HAP-1 (cell line): ENCODE measurements at regions not wholly inside any gene's neighbourhood (a gene's known extent, or its start where the extent isn't known, plus 50 kb on each side); places are given as distances from the start of the nearest gene placed in this dataset.

Experiments
- DNase-seq, 2 experiments: peaks; one replicate each; pipeline ENCODE4 v3.0.0-alpha.2; 2016 to 2020; ENCODE audit warnings: low spot score in 2 of 2
- H3K27me3 ChIP-seq: fragments of 250-450 bp; sonication (Bioruptor Pico); 2 replicates; pipeline ENCODE4 v1.5.1; 2020; ENCODE audit warnings: low read depth, mild to moderate bottlenecking, moderate library complexity
- H3K36me3 ChIP-seq: fragments of 250-450 bp; sonication (Bioruptor Pico); replicated peaks from 2 replicates; pipeline ENCODE4 v1.5.1; 2020; ENCODE audit warnings: mild to moderate bottlenecking
- H3K4me1 ChIP-seq: fragments of 250-450 bp; sonication (Bioruptor Pico); 2 replicates; pipeline ENCODE4 v1.5.1; 2020; ENCODE audit warnings: mild to moderate bottlenecking
- H3K4me3 ChIP-seq: fragments of 250-450 bp; sonication (Bioruptor Pico); 2 replicates; pipeline ENCODE4 v1.5.1; 2020; ENCODE audit warnings: mild to moderate bottlenecking, moderate library complexity
- H3K9me3 ChIP-seq: fragments of 250-450 bp; sonication (Bioruptor Pico); 2 replicates; pipeline ENCODE4 v1.5.1; 2020; ENCODE audit warnings: mild to moderate bottlenecking, moderate library complexity
- in situ Hi-C: fragments of 300-500 bp; cut with MboI; formaldehyde crosslinking; loops from 3 replicates; pipeline ENCODE4 v1.14.3; 2020; ENCODE audit warnings: low sequenced_read_pairs, inconsistent platforms, mixed read lengths

DNA sequence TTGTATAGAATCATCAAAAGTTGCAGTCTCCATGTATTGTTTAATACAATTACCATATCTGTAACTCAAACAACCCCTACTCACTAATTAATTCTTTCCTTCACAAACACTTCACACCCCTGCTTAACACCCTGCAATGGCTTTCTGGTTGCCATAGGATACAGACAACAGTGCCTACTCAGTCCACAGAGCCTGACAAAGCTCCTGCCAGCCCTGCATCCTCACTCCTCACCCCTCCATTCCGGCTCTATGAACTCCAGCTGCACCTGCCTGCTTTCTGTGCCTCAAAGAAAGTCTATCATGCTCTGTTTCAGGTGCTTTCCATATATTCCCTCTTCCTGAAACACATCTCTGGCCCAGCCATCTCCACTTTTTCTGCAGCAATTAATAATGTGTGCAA lies 253.4 kb downstream of the HACE1 start:
- Histone ChIP-seq H3K9me3 (no peaks in the 10 kb centered on the region), H3K36me3 (no peaks in the 10 kb centered on the region), H3K4me3 (no peak overlapping the region), H3K27me3 (no peaks in the 10 kb centered on the region), H3K4me1 (no peaks in the 10 kb centered on the region)
- no peak for DNase-seq
- in situ Hi-C loops = no loop called here

DNA sequence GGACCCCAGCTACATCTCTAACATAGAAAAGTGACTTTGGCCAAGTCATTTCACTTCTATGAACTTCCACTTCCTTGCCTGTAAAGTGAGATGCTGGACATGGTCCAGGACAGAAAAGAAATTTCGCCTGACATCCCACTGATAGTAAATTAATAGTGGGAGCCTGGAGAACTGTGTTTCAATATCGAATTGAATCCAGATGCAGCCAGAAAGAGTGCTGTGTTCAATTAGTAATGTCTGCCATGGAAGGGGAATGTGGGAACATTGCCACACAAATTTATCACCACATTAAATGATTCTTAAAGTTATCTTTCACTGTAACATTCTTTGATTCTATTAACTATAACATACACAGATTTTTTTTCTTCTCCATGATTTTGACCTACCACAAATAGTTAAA lies 255.0 kb downstream of the HACE1 start:
- in situ Hi-C loops = no loop called here
- no peaks in the 10 kb centered on the region for H3K36me3 ChIP-seq
- H3K4me3 ChIP-seq = no peak overlapping the region
- H3K4me1 ChIP-seq = no peaks in the 10 kb centered on the region
- H3K27me3 ChIP-seq = no peaks in the 10 kb centered on the region
- no peak for DNase-seq
- H3K9me3 ChIP-seq = no peaks in the 10 kb centered on the region

DNA sequence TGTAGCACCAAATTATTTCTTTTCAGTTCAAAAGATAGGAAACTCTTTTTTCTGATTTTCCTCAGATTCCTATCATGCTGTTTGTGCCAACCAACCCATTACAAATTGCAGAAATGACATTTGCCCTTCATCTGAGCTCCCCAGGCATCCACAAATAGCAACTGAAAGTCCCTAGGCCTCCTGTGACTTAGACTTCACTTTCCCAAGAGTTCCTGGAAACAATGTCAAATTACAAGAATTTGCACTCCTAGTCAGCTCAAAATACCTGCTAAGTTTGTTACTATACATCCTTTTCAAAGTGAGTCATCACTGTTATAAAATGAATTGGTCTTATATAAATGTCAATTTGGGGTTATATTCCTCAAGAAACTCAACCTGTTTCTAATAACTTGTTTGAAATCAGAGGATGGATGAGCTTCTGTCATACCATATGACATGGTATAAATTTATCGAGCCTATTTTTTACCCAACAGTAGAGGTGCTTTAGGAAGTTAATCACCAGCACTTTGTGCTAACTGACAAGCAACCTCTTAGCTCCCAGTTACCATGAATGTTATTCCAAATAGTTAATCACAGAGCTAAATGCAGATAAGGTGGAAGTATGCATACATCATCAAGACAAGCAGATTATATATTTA lies 256.5 kb downstream of the HACE1 start:
- no peaks in the 10 kb centered on the region for H3K27me3 ChIP-seq
- no peaks in the 10 kb centered on the region for H3K4me1 ChIP-seq

DNA sequence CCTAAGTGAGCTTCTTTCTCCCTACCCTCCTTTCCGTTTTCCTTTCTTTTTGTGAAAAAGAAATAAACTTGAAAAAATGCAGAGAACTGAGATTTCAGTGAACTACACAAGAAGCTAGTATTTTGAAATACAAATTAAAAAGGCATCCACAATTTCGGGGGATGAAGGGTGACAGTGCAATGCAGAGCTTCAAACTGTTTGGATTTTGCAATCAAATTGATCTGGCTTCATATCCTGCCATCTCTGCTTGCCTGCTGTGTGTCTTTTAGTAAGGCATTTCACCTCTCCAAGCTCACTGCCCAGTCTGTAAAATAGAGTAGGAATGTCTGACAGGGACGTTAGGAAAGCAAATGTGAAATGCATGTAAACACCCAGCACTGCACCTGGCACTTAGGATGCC lies 258.0 kb downstream of the HACE1 start:
- Histone ChIP-seq H3K9me3 (no peaks in the 10 kb centered on the region), H3K36me3 (no peaks in the 10 kb centered on the region), H3K27me3 (no peaks in the 10 kb centered on the region), H3K4me1 (no peaks in the 10 kb centered on the region), H3K4me3 (no peak overlapping the region)
- DNase-seq = no peak
- in situ Hi-C loops = no loop called here

More for the DNA sequence above, 256.5 kb downstream of the HACE1 start:
- H3K36me3 ChIP-seq = no peaks in the 10 kb centered on the region
- in situ Hi-C loops = no loop called here
- no peaks in the 10 kb centered on the region for H3K9me3 ChIP-seq
- DNase-seq = no peak
- H3K4me3 ChIP-seq = no peak overlapping the region

DNA sequence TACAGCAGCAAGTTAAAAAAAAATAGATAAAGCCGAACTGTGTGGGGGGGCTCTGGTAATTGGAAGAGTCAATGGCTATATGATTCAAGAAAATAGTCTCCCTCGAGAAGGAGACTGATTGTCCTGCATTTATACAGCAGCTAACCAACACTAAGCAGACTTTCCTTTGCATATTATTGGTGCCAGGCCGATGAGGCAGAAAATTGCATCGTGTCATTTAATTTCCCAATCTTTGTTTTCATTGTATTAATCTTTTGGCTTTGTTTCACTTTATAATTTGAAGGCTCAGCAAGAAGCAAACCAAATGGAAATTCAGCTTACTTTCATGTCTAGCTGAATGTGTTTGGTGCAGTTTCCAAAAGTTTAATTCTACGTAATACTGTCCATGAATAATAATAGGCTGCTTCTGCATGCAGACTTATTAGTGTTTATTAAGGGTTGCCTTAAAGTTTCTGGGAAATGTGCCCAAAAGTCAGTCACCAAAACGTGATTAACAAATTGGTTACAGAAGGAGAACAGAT lies 258.5 kb downstream of the HACE1 start:
- H3K4me1 ChIP-seq = no peaks in the 10 kb centered on the region
- no peaks in the 10 kb centered on the region for H3K27me3 ChIP-seq
- H3K9me3 ChIP-seq = no peaks in the 10 kb centered on the region
- H3K4me3 ChIP-seq = no peak overlapping the region
- H3K36me3 ChIP-seq = no peaks in the 10 kb centered on the region
- DNase-seq = no peak
- in situ Hi-C loops = no loop called here

DNA sequence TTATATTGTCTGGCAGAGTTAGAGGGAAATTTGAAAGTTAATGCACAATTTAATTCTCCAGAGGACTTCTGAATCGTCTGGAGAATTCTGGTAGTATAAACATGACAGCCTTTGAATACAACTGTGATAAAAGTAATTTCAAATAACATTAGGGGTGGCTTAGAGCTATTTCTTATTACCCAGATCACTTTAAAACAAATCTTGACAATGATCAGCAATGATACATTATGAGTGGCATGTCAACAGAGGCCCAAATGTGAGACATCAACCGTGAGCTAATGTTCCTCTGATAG lies 259.1 kb downstream of the HACE1 start:
- no peaks in the 10 kb centered on the region for H3K9me3 ChIP-seq
- no peaks in the 10 kb centered on the region for H3K4me1 ChIP-seq
- in situ Hi-C loops = no loop called here

DNA sequence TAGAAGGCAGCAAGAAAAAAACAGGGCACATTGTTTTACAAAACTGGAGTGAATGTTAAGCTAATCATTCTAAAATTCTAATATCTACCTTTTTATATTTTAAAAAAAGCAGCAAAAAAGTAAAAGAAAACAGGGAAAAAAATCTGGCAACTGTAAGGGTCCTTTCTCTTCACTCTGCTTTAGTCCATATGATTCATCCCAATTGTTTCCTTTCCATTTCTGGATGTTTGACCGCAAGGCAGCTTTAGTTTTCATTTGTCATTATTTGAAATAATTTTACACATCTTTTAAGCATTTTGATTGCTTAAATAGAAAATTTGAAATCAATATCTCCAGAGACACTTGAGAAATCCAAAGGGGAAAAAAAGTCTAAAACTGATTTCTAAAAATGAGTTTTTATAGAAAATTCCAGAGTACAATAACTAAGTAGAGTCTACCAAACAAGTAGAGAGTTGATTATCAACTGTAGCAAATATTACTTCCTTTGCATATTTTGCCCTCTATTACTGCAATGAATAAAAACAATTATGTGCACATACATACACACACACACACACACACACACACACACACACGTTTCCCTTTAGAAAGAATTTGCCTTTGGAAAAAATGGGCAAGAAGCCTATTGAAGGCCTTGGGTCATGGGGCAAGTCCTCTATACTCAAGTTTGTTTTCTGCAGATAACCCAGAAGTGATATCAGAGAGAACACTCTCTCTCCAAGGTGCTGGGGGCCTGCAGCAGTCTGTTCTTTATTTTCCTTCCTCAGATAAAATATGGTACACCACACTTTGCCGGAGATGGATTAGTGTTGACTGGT lies 259.7 kb downstream of the HACE1 start:
- DNase-seq = no peak
- H3K4me1 ChIP-seq = no peaks in the 10 kb centered on the region
- no peaks in the 10 kb centered on the region for H3K9me3 ChIP-seq
- no peaks in the 10 kb centered on the region for H3K36me3 ChIP-seq
- no peaks in the 10 kb centered on the region for H3K27me3 ChIP-seq
- no peak overlapping the region for H3K4me3 ChIP-seq
- in situ Hi-C loops = no loop called here

More for the DNA sequence above, 259.1 kb downstream of the HACE1 start:
- no peak for DNase-seq
- H3K36me3 ChIP-seq = no peaks in the 10 kb centered on the region
- H3K4me3 ChIP-seq = no peak overlapping the region
- H3K27me3 ChIP-seq = no peaks in the 10 kb centered on the region

DNA sequence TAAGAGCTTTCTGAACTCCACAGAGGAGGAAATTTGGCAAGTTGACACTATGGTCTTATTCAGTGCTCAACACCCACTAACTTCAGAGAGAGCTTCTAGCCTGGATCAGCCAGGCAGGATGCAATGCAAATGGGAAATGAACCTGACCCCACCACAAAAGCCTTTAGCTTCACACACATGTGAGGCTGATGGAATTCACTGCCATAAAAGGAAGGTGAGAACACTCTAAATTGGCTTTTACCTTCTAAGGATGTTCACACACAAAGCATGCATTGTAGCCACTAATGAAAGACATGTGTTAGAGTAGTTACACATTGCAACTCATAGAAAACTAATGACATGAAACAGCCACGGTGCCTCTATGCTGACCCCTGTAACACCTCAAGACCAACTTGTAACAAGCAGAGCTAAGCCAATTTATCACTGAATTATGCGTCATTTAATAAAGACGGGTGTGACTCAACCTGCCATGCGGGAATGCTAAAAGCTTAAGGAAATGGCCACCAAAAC lies 262.1 kb downstream of the HACE1 start:
- no peaks in the 10 kb centered on the region for H3K4me1 ChIP-seq
- no peak for DNase-seq
- no peak overlapping the region for H3K4me3 ChIP-seq
- H3K36me3 ChIP-seq = no peaks in the 10 kb centered on the region
- in situ Hi-C loops = no loop called here
- H3K27me3 ChIP-seq = no peaks in the 10 kb centered on the region
- H3K9me3 ChIP-seq = no peaks in the 10 kb centered on the region

DNA sequence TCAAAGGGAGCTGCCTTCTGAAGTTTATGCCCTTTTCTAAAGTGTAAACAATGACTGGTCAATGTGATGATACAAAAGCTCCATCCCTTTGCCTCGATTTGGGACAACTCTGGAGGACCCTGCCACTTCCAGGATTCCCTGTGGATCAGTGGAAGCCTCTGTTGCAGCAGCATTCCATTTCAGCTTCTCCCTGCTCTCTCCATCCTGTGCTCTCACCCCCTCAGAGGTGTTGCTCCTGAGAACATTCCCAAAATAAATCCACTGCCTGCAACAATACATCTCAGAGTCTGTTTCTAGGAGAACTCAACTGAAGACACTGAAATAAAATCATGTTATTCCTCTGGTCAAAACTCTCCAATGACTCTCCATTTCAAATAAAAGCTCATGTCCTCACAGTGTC lies 263.6 kb downstream of the HACE1 start:
- H3K4me3 ChIP-seq = no peak overlapping the region
- no peak for DNase-seq
- H3K4me1 ChIP-seq = no peaks in the 10 kb centered on the region
- no peaks in the 10 kb centered on the region for H3K36me3 ChIP-seq
- in situ Hi-C loops = no loop called here
- H3K27me3 ChIP-seq = no peaks in the 10 kb centered on the region
- H3K9me3 ChIP-seq = no peaks in the 10 kb centered on the region

DNA sequence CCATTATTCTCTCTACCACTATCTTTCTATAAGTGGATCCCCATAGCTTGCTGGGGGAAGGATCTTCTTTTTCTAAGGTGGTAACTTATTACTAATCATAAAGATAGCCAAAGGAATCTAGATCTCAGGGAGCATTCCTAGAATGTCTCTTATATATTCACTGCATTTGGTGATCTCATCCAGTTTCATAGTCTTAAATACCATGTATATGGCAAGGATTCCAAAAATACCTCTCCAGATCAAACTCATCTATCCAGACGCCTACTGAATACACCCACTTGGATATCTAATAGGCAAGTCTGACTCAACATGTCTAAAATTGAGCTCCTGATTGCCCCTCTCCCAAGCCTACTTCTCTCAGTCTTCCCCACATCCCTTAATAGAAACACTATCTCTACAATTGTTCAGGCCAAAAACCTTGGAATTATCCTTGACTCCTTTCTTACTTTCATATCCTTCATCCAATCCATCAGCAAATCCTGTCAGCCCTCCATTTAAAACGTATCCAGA lies 264.4 kb downstream of the HACE1 start:
- Histone ChIP-seq H3K36me3 (no peaks in the 10 kb centered on the region), H3K4me3 (no peak overlapping the region), H3K9me3 (no peaks in the 10 kb centered on the region), H3K27me3 (no peaks in the 10 kb centered on the region), H3K4me1 (no peaks in the 10 kb centered on the region)
- in situ Hi-C loops = no loop called here
- no peak for DNase-seq

DNA sequence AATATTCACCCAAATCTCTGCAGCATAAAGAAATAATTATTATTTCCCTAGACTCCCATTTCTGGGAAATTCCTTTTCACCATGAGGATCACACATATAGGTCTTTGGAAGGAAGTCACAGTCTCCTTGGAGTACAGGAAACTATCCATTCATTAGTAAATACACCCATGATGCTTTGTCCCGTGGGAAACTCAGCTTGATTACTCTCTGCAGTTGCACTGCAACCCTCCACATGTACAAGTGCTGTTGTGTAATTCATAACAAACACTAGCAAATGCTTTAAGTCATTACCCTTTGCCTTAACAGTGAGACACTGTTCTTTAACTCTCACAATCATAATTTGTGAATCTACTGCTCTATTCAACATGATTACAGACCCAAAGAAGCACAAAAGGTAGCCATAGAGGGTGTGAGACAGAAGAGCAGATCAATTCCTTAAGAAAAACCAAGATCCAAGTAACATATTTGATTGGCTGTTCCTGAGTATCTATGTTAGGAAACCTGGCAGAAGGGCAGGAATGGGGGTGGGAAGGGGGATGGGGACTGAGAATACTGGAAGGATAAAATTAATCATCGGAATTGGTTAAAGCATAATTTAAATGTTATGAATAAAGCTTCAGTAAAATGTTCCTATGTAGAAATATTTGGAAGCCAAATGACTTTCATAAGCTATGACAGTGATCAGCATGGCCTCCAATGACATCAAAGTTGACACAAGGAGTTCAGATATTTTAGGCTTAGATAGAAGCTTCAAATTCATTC lies 268.0 kb downstream of the HACE1 start:
- DNase-seq = no peak
- Histone ChIP-seq H3K9me3 (no peaks in the 10 kb centered on the region), H3K4me1 (no peaks in the 10 kb centered on the region), H3K4me3 (no peak overlapping the region), H3K27me3 (no peaks in the 10 kb centered on the region), H3K36me3 (no peaks in the 10 kb centered on the region)
- in situ Hi-C loops = no loop called here

DNA sequence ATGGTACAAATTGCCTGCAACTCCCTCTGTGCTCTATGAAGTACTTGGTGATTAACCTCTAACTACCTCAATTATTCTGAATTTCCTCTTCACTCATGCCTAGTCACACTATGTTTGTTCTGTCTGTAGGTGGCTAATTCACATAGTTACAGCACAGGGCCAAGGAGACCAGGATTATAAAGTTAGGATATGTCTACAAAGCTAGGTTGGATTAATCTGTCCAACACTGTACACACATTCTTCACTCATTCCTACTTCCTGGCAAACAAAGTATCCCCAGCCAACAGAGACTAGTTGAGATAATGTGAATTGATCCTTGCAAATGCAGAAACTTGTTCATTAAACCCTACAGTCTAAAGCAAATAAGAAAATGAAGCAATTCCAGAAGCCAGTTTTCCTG lies 269.8 kb downstream of the HACE1 start:
- H3K4me3 ChIP-seq = no peak overlapping the region
- in situ Hi-C loops = no loop called here
- no peak for DNase-seq
- no peaks in the 10 kb centered on the region for H3K27me3 ChIP-seq
- no peaks in the 10 kb centered on the region for H3K9me3 ChIP-seq
- H3K36me3 ChIP-seq = no peaks in the 10 kb centered on the region
- no peaks in the 10 kb centered on the region for H3K4me1 ChIP-seq

DNA sequence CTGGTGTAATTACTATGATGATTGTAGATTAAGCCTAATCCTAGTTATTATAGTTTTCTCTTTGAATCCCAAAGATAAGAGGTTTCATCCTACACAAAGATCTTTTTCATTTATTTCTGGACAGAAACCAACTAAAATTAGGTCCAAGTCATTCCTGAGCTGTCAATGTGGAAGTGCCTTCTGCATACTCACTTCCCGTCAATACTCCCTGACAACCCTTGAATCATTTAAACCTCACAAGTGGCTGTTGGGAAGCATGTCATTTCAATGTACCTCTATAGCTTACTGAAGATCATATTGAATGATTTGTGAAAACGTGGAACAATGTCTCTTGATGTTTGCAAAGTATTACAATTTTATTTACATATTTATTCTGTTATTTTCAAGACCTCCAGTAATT lies 274.1 kb downstream of the HACE1 start:
- in situ Hi-C loops = no loop called here
- Histone ChIP-seq H3K9me3 (no peaks in the 10 kb centered on the region), H3K27me3 (no peaks in the 10 kb centered on the region), H3K4me1 (no peaks in the 10 kb centered on the region), H3K36me3 (no peaks in the 10 kb centered on the region), H3K4me3 (no peak overlapping the region)
- DNase-seq = no peak

DNA sequence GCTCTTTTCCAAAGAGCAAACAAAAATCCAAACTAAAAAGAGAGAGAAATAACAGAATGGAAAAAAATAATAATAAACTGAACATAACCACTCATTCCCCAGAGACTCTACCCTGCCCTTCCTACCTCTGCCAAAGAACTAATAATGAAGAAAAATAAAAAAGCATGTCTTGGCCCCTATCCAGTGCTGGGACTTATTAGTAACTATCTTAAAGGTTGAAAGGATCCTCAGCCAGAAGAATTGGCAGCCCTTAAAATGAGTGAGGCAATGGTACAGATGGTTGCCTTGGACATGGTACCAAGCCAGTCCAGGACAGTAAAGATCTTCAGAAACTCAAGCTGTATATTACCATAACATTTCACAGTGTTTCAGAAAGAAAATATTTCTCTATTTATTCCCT lies 279.3 kb downstream of the HACE1 start:
- Histone ChIP-seq H3K4me3 (no peak overlapping the region), H3K36me3 (no peaks in the 10 kb centered on the region), H3K9me3 (no peaks in the 10 kb centered on the region), H3K27me3 (no peaks in the 10 kb centered on the region), H3K4me1 (no peaks in the 10 kb centered on the region)
- DNase-seq = no peak
- in situ Hi-C loops = no loop called here
